PC-9 (cell line): ENCODE measurements at regions not wholly inside any gene's neighbourhood (a gene's known extent, or its start where the extent isn't known, plus 50 kb on each side); places are given as distances from the start of the nearest gene placed in this dataset.

Experiments used
- BruUV-seq: library from RNA; stranded (reverse); fragments of 400-500 nt; replicated peaks from 2 replicates; lab custom pipeline; 2021; lab: Mats Ljungman, UMichigan
- CTCF ChIA-PET: fragments of 300-600 bp; sonication (Branson Sonifier 250); formaldehyde crosslinking; loops from one replicate; lab custom pipeline; 2022; ENCODE audit warnings: antibody characterized with exemption; lab: Charles Lee
- POLR2A ChIA-PET: fragments of 300-600 bp; sonication (Branson Sonifier 250); formaldehyde crosslinking; loops from one replicate; lab custom pipeline; 2022; ENCODE audit warnings: antibody characterized with exemption; ENCODE audit not compliant: unreplicated experiment; lab: Charles Lee
- DNase-seq, 2 experiments: peaks; one replicate each; pipeline versions ENCODE4 v3.0.0 to v3.0.0-alpha.2; 2015 to 2022; ENCODE audit warnings: mixed read lengths in 1 of 2
- H2AFZ ChIP-seq: fragments of 200-600 bp; sonication (generic); 2 replicates; pipeline ENCODE4 v1.8.1; 2017; ENCODE audit warnings: antibody characterized with exemption
- H3F3A ChIP-seq: fragments of 200-600 bp; sonication (generic); 2 replicates; pipeline ENCODE4 v1.8.1; 2017; ENCODE audit warnings: antibody characterized with exemption, mild to moderate bottlenecking, low read depth; ENCODE audit not compliant: insufficient read depth
- H3K27ac ChIP-seq: fragments of 200-600 bp; sonication (generic); 2 replicates; pipeline ENCODE4 v1.6.1; 2016; ENCODE audit warnings: mixed run types
- H3K27me3 ChIP-seq: fragments of 200-600 bp; sonication (generic); 2 replicates; pipeline ENCODE4 v1.6.1; 2016; ENCODE audit warnings: low read depth, mixed run types; ENCODE audit not compliant: insufficient read depth
- H3K36me3 ChIP-seq: fragments of 200-600 bp; sonication (generic); 2 replicates; pipeline ENCODE4 v1.6.1; 2016; ENCODE audit warnings: low read depth, mixed run types
- H3K4me1 ChIP-seq: fragments of 200-600 bp; sonication (generic); replicated peaks from 2 replicates; pipeline ENCODE4 v1.6.1; 2016; ENCODE audit warnings: mixed run types; ENCODE audit not compliant: insufficient read depth
- H3K4me2 ChIP-seq: fragments of 200-600 bp; sonication (generic); 2 replicates; pipeline ENCODE4 v1.6.1; 2017; ENCODE audit warnings: mixed run types
- H3K4me3 ChIP-seq: fragments of 200-600 bp; sonication (generic); 2 replicates; pipeline ENCODE4 v1.6.1; 2016; ENCODE audit warnings: mixed run types
- H3K79me2 ChIP-seq: fragments of 200-600 bp; sonication (generic); 2 replicates; pipeline ENCODE4 v1.6.1; 2017; ENCODE audit warnings: low read depth, mixed run types
- H3K9me2 ChIP-seq: fragments of 200-600 bp; sonication (generic); 2 replicates; pipeline ENCODE4 v1.8.1; 2017; ENCODE audit warnings: mild to moderate bottlenecking; ENCODE audit not compliant: insufficient read depth
- H3K9me3 ChIP-seq: fragments of 200-600 bp; sonication (generic); 2 replicates; pipeline ENCODE4 v1.8.1; 2016; ENCODE audit warnings: low read depth; ENCODE audit not compliant: insufficient read depth
- H4K20me1 ChIP-seq: fragments of 200-600 bp; sonication (generic); 2 replicates; pipeline ENCODE4 v1.8.1; 2017; ENCODE audit not compliant: insufficient read depth
- CTCF ChIP-seq: fragments of 200-600 bp; sonication (generic); conservative IDR thresholded peaks from 2 replicates; pipeline ENCODE4 v1.6.1; 2017; ENCODE audit warnings: mixed run types, antibody characterized with exemption, mild to moderate bottlenecking, moderate library complexity
- EZH2 ChIP-seq: fragments of 200-600 bp; sonication (generic); IDR thresholded peaks from 2 replicates; pipeline ENCODE4 v1.8.0; 2017; ENCODE audit warnings: antibody characterized with exemption, low read depth
- intact Hi-C: fragments of 100-400 bp; cut with micrococcal nuclease; formaldehyde crosslinking; loops from one replicate; pipeline ENCODE4 v1.10.0; 2022; ENCODE audit not compliant: unreplicated experiment

DNA sequence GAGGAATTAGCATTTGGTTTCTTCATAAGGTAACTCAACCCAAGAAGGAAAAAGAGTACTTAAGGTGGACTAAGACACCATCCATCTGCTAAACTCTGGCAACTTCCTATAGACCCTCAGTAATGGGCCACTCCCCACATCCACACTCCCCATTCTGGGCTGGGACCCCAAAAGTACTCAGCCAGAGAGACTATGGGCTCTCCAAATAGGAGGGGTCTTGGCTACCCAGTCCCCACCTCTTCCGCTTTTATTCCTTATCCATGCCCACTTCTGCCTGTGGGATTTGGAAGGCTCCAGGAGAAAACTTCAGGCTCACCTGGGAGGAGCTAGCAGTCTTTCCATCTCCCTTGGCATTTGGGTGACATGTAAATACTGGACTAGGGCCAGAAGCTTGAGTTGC lies 164.5 kb upstream of the CCL2 start:
- no TSS peak for BruUV-seq
- H3K4me1 ChIP-seq: no peaks in the 10 kb centered on the region

GRCh38 chr17:34091975-34092374 lies 163.1 kb upstream of the CCL2 start:
- Histone ChIP-seq H3K27ac (no peak overlapping the region), H3F3A (no peaks in the 10 kb centered on the region), H3K79me2 (no peaks in the 10 kb centered on the region), H3K27me3 (no peaks in the 10 kb centered on the region), H3K4me3 (no peak overlapping the region), H4K20me1 (no peaks in the 10 kb centered on the region), H2AFZ (no peak overlapping the region), H3K9me3 (no peaks in the 10 kb centered on the region), H3K4me1 (no peaks in the 10 kb centered on the region), H3K4me2 (no peak overlapping the region), H3K36me3 (no peaks in the 10 kb centered on the region), H3K9me2 (no peaks in the 10 kb centered on the region)
- no TSS peak for BruUV-seq
- no peak for TF ChIP-seq EZH2
- TF ChIP-seq CTCF: no peak
- ChIA-PET POLR2A (no interaction called here), CTCF (interaction anchor here (0.6 kb wide), 1 partner anchor 1289 kb away, joined by 4 read pairs; no protein-coding TSS in a partner anchor)
- intact Hi-C loops: no loop called here
- DNase-seq: no peak

More for the DNA sequence above, 164.5 kb upstream of the CCL2 start:
- CTCF ChIA-PET: no interaction called here
- intact Hi-C loops: no loop called here
- H3K9me2 ChIP-seq: no peaks in the 10 kb centered on the region
- POLR2A ChIA-PET: no interaction called here
- no peaks in the 10 kb centered on the region for H3K27me3 ChIP-seq
- H3K4me2 ChIP-seq: no peak overlapping the region
- H3K79me2 ChIP-seq: no peaks in the 10 kb centered on the region
- no peak overlapping the region for H3K27ac ChIP-seq
- H4K20me1 ChIP-seq: no peaks in the 10 kb centered on the region
- no peak for TF ChIP-seq EZH2
- no peak for TF ChIP-seq CTCF
- DNase-seq: no peak
- no peaks in the 10 kb centered on the region for H3K9me3 ChIP-seq
- no peaks in the 10 kb centered on the region for H3F3A ChIP-seq
- H2AFZ ChIP-seq: no peak overlapping the region
- H3K36me3 ChIP-seq: no peaks in the 10 kb centered on the region
- no peak overlapping the region for H3K4me3 ChIP-seq

DNA sequence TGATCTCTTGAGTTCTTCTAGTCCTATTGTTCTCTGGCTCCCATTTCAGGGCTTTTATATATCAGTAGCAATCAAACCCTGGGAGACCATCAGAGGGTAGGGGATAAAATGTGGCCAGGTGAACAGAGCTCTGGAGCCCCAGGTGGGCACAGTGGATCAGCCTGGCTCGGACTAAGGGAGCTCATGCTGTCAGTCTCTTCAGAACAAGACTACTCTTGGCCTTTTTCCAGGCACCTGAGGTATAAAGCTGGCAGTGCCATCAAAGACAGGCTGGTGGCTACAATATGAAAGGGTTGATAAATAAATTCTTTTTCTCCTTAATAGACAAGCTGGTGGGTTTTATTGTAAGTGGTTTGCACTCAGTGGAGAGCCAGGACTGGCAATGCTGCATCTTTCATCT lies 160.0 kb upstream of the CCL2 start:
- TF ChIP-seq EZH2: no peak
- no peak for TF ChIP-seq CTCF

More for the DNA sequence above, 160.0 kb upstream of the CCL2 start:
- Histone ChIP-seq H3K4me3 (no peak overlapping the region), H3K27me3 (no peaks in the 10 kb centered on the region), H4K20me1 (no peaks in the 10 kb centered on the region), H3K4me1 (no peaks in the 10 kb centered on the region), H3K9me3 (no peaks in the 10 kb centered on the region), H3K4me2 (no peak overlapping the region), H3K9me2 (no peaks in the 10 kb centered on the region), H3F3A (no peaks in the 10 kb centered on the region), H3K79me2 (no peaks in the 10 kb centered on the region), H3K36me3 (no peaks in the 10 kb centered on the region), H3K27ac (no peak overlapping the region), H2AFZ (no peak overlapping the region)
- POLR2A ChIA-PET: no interaction called here
- no peak for DNase-seq
- CTCF ChIA-PET: no interaction called here
- intact Hi-C loops: no loop called here
- BruUV-seq: no TSS peak
